SK-MEL-5 (cell line): ENCODE measurements at regions not wholly inside any gene's neighbourhood (a gene's known extent, or its start where the extent isn't known, plus 50 kb on each side); places are given as distances from the start of the nearest gene placed in this dataset.

Experiments used
- DNase-seq: peaks from one replicate; pipeline ENCODE4 v3.0.0-alpha.2; 2016; ENCODE audit warnings: low read depth, low spot score
- in situ Hi-C: cut with HindIII; loops from 2 replicates; pipeline ENCODE4 v1.10.0; 2016; ENCODE audit warnings: low sequenced_read_pairs, high pct_unique_total_duplicates, low pct_unique_long_range_greater_than_20kb

- DNase-seq, result no peak
- in situ Hi-C loops, result no loop called here
Measured at GRCh38 chr5:57703721-57704120, 221.1 kb upstream of the ACTBL2 start.

GRCh38 chr5:57700484-57700883 lies 217.9 kb upstream of the ACTBL2 start:
- no peak for DNase-seq
- in situ Hi-C loops, result no loop called here

GRCh38 chr5:57700072-57700471 lies 217.5 kb upstream of the ACTBL2 start:
- in situ Hi-C loops, result no loop called here
- no peak for DNase-seq

- in situ Hi-C loops, result no loop called here
- DNase-seq, result no peak
Measured at GRCh38 chr5:57698802-57699201, 216.2 kb upstream of the ACTBL2 start.

GRCh38 chr5:57698086-57698485 lies 215.5 kb upstream of the ACTBL2 start:
- no peak for DNase-seq
- in situ Hi-C loops, result no loop called here

GRCh38 chr5:57696825-57697570 lies 214.4 kb upstream of the ACTBL2 start:
- in situ Hi-C loops, result no loop called here
- DNase-seq, result no peak

GRCh38 chr5:57696389-57696769 lies 213.8 kb upstream of the ACTBL2 start:
- in situ Hi-C loops, result no loop called here

GRCh38 chr5:57695706-57696388 lies 213.2 kb upstream of the ACTBL2 start:
- in situ Hi-C loops, result no loop called here
- DNase-seq, result peak; percentile 45

More at GRCh38 chr5:57696389-57696769, 213.8 kb upstream of the ACTBL2 start:
- no peak for DNase-seq

GRCh38 chr5:57695179-57695578 lies 212.6 kb upstream of the ACTBL2 start:
- in situ Hi-C loops, result no loop called here
- DNase-seq, result peak; percentile 86

GRCh38 chr5:57693488-57694305 lies 211.1 kb upstream of the ACTBL2 start:
- in situ Hi-C loops, result no loop called here
- no peak for DNase-seq

GRCh38 chr5:57692582-57693487 lies 210.2 kb upstream of the ACTBL2 start:
- peak; percentile 99 for DNase-seq
- in situ Hi-C loops, result no loop called here

- no peak for DNase-seq
- in situ Hi-C loops, result no loop called here
Measured at GRCh38 chr5:57690724-57691123, 208.1 kb upstream of the ACTBL2 start.

- no peak for DNase-seq
- in situ Hi-C loops, result no loop called here
Measured at GRCh38 chr5:57687596-57687995, 205.0 kb upstream of the ACTBL2 start.

GRCh38 chr5:57685516-57686255 lies 203.1 kb upstream of the ACTBL2 start:
- DNase-seq, result no peak
- in situ Hi-C loops, result no loop called here

- in situ Hi-C loops, result no loop called here
- DNase-seq, result no peak
Measured at GRCh38 chr5:57684299-57684702, 201.7 kb upstream of the ACTBL2 start.

GRCh38 chr5:57683036-57683630 lies 200.5 kb upstream of the ACTBL2 start:
- in situ Hi-C loops, result no loop called here

GRCh38 chr5:57681942-57682341 lies 199.3 kb upstream of the ACTBL2 start:
- in situ Hi-C loops, result no loop called here
- no peak for DNase-seq

More at GRCh38 chr5:57683036-57683630, 200.5 kb upstream of the ACTBL2 start:
- no peak for DNase-seq
